OCI-LY3 (cell line): ENCODE measurements at regions not wholly inside any gene's neighbourhood (a gene's known extent, or its start where the extent isn't known, plus 50 kb on each side); places are given as distances from the start of the nearest gene placed in this dataset.

Source experiments
- EZH2phosphoT487 ChIP-seq: fragments of 200-600 bp; shearing (Covaris generic); IDR thresholded peaks from 2 replicates; pipeline ENCODE4 v1.6.1; 2018; ENCODE audit warnings: antibody characterized with exemption, mixed run types, low read depth
- TF ChIP-seq, protein P1 (sequence below): fragments of 200-600, 300-600 bp; sonication (generic); IDR thresholded peaks from 2 replicates; pipeline ENCODE4 v1.5.1; 2014; ENCODE audit warnings: antibody characterized with exemption, low read length, low read depth

DNA sequence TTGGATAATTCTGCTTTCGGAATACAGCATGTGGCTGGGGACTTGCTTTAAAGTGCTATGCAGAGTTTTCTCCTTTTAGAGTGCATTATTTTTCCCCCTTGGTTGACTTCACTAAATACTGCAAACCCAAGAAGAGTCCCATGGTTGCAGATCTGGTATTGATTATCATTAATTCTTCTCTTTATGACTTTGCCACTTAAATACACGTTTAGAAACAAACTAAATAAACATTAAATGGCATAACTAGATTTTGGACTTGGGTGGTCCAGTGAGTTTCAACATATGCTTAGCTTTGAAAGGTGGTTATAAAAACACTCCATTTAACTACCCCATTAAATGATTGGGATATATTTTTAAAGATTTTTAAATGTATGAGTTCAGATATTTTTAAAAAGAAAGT lies 279.2 kb downstream of the SOX4 start:
- TF ChIP-seq, protein P1, sequence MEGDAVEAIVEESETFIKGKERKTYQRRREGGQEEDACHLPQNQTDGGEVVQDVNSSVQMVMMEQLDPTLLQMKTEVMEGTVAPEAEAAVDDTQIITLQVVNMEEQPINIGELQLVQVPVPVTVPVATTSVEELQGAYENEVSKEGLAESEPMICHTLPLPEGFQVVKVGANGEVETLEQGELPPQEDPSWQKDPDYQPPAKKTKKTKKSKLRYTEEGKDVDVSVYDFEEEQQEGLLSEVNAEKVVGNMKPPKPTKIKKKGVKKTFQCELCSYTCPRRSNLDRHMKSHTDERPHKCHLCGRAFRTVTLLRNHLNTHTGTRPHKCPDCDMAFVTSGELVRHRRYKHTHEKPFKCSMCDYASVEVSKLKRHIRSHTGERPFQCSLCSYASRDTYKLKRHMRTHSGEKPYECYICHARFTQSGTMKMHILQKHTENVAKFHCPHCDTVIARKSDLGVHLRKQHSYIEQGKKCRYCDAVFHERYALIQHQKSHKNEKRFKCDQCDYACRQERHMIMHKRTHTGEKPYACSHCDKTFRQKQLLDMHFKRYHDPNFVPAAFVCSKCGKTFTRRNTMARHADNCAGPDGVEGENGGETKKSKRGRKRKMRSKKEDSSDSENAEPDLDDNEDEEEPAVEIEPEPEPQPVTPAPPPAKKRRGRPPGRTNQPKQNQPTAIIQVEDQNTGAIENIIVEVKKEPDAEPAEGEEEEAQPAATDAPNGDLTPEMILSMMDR = no peak
- no peak for TF ChIP-seq EZH2phosphoT487
